Neural cell (in vitro differentiated cells): ENCODE measurements at regions not wholly inside any gene's neighbourhood (a gene's known extent, or its start where the extent isn't known, plus 50 kb on each side); places are given as distances from the start of the nearest gene placed in this dataset.
"Not testable (repeated sequence)": the region's sequence is repeated elsewhere in the genome, so short reads cannot be mapped to it uniquely, and the experiment has no call there.

Source experiments
- H2AFZ ChIP-seq: fragments of 200-600, 300-800 bp; sonication (generic), shearing (Covaris generic); 2 replicates; pipeline ENCODE4 v1.6.0; 2014; ENCODE audit warnings: low read depth, mild to moderate bottlenecking, antibody characterized with exemption, low read length, moderate library complexity
- H3F3A ChIP-seq: fragments of 200-600 bp; shearing (Covaris generic); 2 replicates; pipeline ENCODE4 v1.6.1; 2016; ENCODE audit warnings: mild to moderate bottlenecking, moderate library complexity, mixed read lengths, antibody characterized with exemption, low read length; ENCODE audit not compliant: insufficient read depth, poor library complexity, severe bottlenecking
- H3K27ac ChIP-seq: fragments of 200-600, 300-800 bp; sonication (generic), shearing (Covaris generic); 2 replicates; pipeline ENCODE4 v1.5.1; 2014; ENCODE audit warnings: mild to moderate bottlenecking, low read length, moderate library complexity
- H3K27me3 ChIP-seq: fragments of 300-800, 200-600 bp; sonication (generic), shearing (Covaris generic); 2 replicates; pipeline ENCODE4 v1.6.0; 2014; ENCODE audit warnings: mild to moderate bottlenecking, low read depth, low read length, moderate library complexity; ENCODE audit not compliant: insufficient read depth
- H3K36me3 ChIP-seq: fragments of 300-800, 200-600 bp; sonication (generic), shearing (Covaris generic); 2 replicates; pipeline ENCODE4 v1.5.1; 2014; ENCODE audit warnings: mild to moderate bottlenecking, antibody characterized with exemption, low read length, moderate library complexity; ENCODE audit not compliant: insufficient read depth
- H3K4me2 ChIP-seq: fragments of 300-800, 200-600 bp; sonication (generic), shearing (Covaris generic); 2 replicates; pipeline ENCODE4 v1.6.0; 2014; ENCODE audit warnings: mild to moderate bottlenecking, low read length
- H3K4me3 ChIP-seq: fragments of 300-800, 200-600 bp; sonication (generic), shearing (Covaris generic); 2 replicates; pipeline ENCODE4 v1.5.1; 2014; ENCODE audit warnings: mild to moderate bottlenecking, low read length, moderate library complexity
- H3K79me2 ChIP-seq: fragments of 200-600 bp; shearing (Covaris generic); replicated peaks from 2 replicates; pipeline ENCODE4 v1.6.0; 2014; ENCODE audit warnings: mild to moderate bottlenecking, low read length, moderate library complexity; ENCODE audit not compliant: insufficient read depth
- H3K9ac ChIP-seq: fragments of 300-800, 200-600 bp; sonication (generic), shearing (Covaris generic); 2 replicates; pipeline ENCODE4 v1.6.1; 2016; ENCODE audit warnings: mild to moderate bottlenecking, low read length, mixed read lengths
- H3K9me2 ChIP-seq: fragments of 200-600 bp; shearing (Covaris generic); 2 replicates; pipeline ENCODE4 v1.6.1; 2016; ENCODE audit warnings: mild to moderate bottlenecking, low read length, mixed read lengths; ENCODE audit not compliant: insufficient read depth
- H3K9me3 ChIP-seq: fragments of 200-600, 300-800 bp; sonication (generic), shearing (Covaris generic); 2 replicates; pipeline ENCODE4 v1.6.1; 2016; ENCODE audit warnings: mild to moderate bottlenecking, mixed run types, low read length, moderate library complexity, mixed read lengths
- H4K20me1 ChIP-seq: fragments of 200-600 bp; shearing (Covaris generic); 2 replicates; pipeline ENCODE4 v1.6.1; 2016; ENCODE audit warnings: mild to moderate bottlenecking, mixed run types; ENCODE audit not compliant: insufficient read depth
- CTCF ChIP-seq: fragments of 450-650 bp; IDR thresholded peaks from 2 replicates; pipeline ENCODE4 v1.5.1; 2014; ENCODE audit warnings: antibody characterized with exemption, mild to moderate bottlenecking, moderate library complexity; ENCODE audit not compliant: poor library complexity, severe bottlenecking
- EP300 ChIP-seq: fragments of 450-650 bp; conservative IDR thresholded peaks from 2 replicates; pipeline ENCODE4 v1.6.1; 2014; ENCODE audit warnings: antibody characterized with exemption, mild to moderate bottlenecking, moderate library complexity; ENCODE audit not compliant: poor library complexity, severe bottlenecking
- EZH2 ChIP-seq: fragments of 200-600, 300-800 bp; shearing (Covaris generic), sonication (generic); IDR thresholded peaks from 2 replicates; pipeline ENCODE4 v1.6.1; 2014; ENCODE audit warnings: antibody characterized with exemption, low read length, borderline replicate concordance, mild to moderate bottlenecking; ENCODE audit not compliant: insufficient read depth, poor library complexity, severe bottlenecking
- MXI1 ChIP-seq: fragments of 450-650 bp; conservative IDR thresholded peaks from 2 replicates; pipeline ENCODE4 v1.6.1; 2014; ENCODE audit warnings: antibody characterized with exemption, mild to moderate bottlenecking; ENCODE audit not compliant: poor library complexity, severe bottlenecking
- POLR2AphosphoS5 ChIP-seq: IDR thresholded peaks from 2 replicates; pipeline ENCODE4 v1.6.1; 2012
- RAD21 ChIP-seq: fragments of 450-650 bp; conservative IDR thresholded peaks from 2 replicates; pipeline ENCODE4 v1.6.1; 2014; ENCODE audit warnings: antibody characterized with exemption, mild to moderate bottlenecking, moderate library complexity
- REST ChIP-seq: IDR thresholded peaks from 2 replicates; pipeline ENCODE4 v1.6.1; 2012; ENCODE audit warnings: borderline replicate concordance
- SMC3 ChIP-seq: fragments of 450-650 bp; conservative IDR thresholded peaks from 2 replicates; pipeline ENCODE4 v1.6.1; 2014; ENCODE audit warnings: antibody characterized with exemption, mild to moderate bottlenecking, moderate library complexity; ENCODE audit not compliant: poor library complexity
- TAF1 ChIP-seq: IDR thresholded peaks from 2 replicates; pipeline ENCODE4 v1.6.1; 2012; ENCODE audit warnings: low read depth

GRCh38 chr7:110507832-110508231 lies 583.1 kb upstream of the LRRN3 start:
- Histone ChIP-seq H3K9me2 (no peaks in the 10 kb centered on the region), H3K9ac (no peak overlapping the region), H3K27ac (no peak overlapping the region), H3K79me2 (no peaks in the 10 kb centered on the region), H3K9me3 (no peaks in the 10 kb centered on the region), H4K20me1 (no peaks in the 10 kb centered on the region), H2AFZ (no peak overlapping the region), H3K27me3 (no peaks in the 10 kb centered on the region), H3K4me3 (no peak overlapping the region), H3F3A (no peaks in the 10 kb centered on the region), H3K4me2 (no peak overlapping the region), H3K36me3 (no peaks in the 10 kb centered on the region)
- no peak for TF ChIP-seq EZH2
- no peak for TF ChIP-seq SMC3
- TF ChIP-seq MXI1 = no peak
- no peak for TF ChIP-seq REST
- TF ChIP-seq EP300 = no peak
- TF ChIP-seq TAF1 = no peak
- no peak for TF ChIP-seq POLR2AphosphoS5
- no peak for TF ChIP-seq RAD21
- no peak for TF ChIP-seq CTCF

GRCh38 chr7:110514975-110515551 lies 575.9 kb upstream of the LRRN3 start:
- not testable (repeated sequence) for H3K9me2 ChIP-seq, H2AFZ ChIP-seq, H3K79me2 ChIP-seq, H3K36me3 ChIP-seq, H3K4me2 ChIP-seq, H3K4me3 ChIP-seq, H3K27ac ChIP-seq, H3K9me3 ChIP-seq, H3K27me3 ChIP-seq, H4K20me1 ChIP-seq, H3K9ac ChIP-seq, H3F3A ChIP-seq

GRCh38 chr7:110519851-110520250 lies 571.1 kb upstream of the LRRN3 start:
- Histone ChIP-seq H3K9me3 (no peaks in the 10 kb centered on the region), H3K9ac (no peak overlapping the region), H3K27me3 (no peaks in the 10 kb centered on the region), H3K4me2 (no peak overlapping the region), H3K9me2 (no peaks in the 10 kb centered on the region), H3K36me3 (no peaks in the 10 kb centered on the region), H2AFZ (no peak overlapping the region), H4K20me1 (no peaks in the 10 kb centered on the region), H3F3A (no peaks in the 10 kb centered on the region), H3K79me2 (no peaks in the 10 kb centered on the region), H3K4me3 (no peak overlapping the region), H3K27ac (no peak overlapping the region)
- no peak for TF ChIP-seq SMC3
- no peak for TF ChIP-seq MXI1
- TF ChIP-seq CTCF = no peak
- TF ChIP-seq REST = no peak
- TF ChIP-seq RAD21 = no peak
- TF ChIP-seq EP300 = no peak
- TF ChIP-seq TAF1 = no peak
- no peak for TF ChIP-seq POLR2AphosphoS5
- TF ChIP-seq EZH2 = no peak
